ENCODE measurements at regions not wholly inside any gene's neighbourhood (a gene's known extent, or its start where the extent isn't known, plus 50 kb on each side); places are given as distances from the start of the nearest gene placed in this dataset.

- Mint-ChIP-seq H3K27ac (no peak overlapping the region), H3K4me3 (no peak overlapping the region), H3K36me3 (ENCODE audit: insufficient read depth in 1 of 3, low read depth in 3 of 3) (peaks cover 15 to 40% (median 18%) of the 10 kb centered on the region in 3 experiments), H3K4me1 (peaks cover 53 to 60% of the 10 kb centered on the region in 2 experiments), H3K9me3 (peaks cover 26 to 32% of the 10 kb centered on the region in 2 experiments), H3K27me3 (ENCODE audit: low read depth) (no peaks in the 10 kb centered on the region; the same call in 1 of the 2 replicates)
- H3K4me1 ChIP-seq (ENCODE audit: insufficient read depth, low read length), result no peaks in the 10 kb centered on the region; the same call in 1 of the 2 replicates
- no peak overlapping the region for H2AK5ac ChIP-seq (ENCODE audit: insufficient read length, low read length)
- no peak overlapping the region for H3K14ac ChIP-seq (ENCODE audit: insufficient read depth, low read length)
- no peak overlapping the region for H2BK12ac ChIP-seq (ENCODE audit: insufficient read length, low read depth, low read length)
- H4K5ac ChIP-seq (ENCODE audit: insufficient read length, low read depth, low read length), result no peak overlapping the region
- H3K27ac ChIP-seq (ENCODE audit: insufficient read length, low read depth, low read length), result no peak overlapping the region
- no peaks in the 10 kb centered on the region for H3K79me2 ChIP-seq (ENCODE audit: insufficient read depth, low read length)
- no peak overlapping the region for H2BK15ac ChIP-seq (ENCODE audit: low read depth, low read length)
- H3K4ac ChIP-seq (ENCODE audit: low read depth, low read length), result no peak overlapping the region
- TF ChIP-seq CTCF (conservative IDR thresholded peaks at IDR 0.05), result no peak
- peaks cover 1% of the 10 kb centered on the region for H3K9me3 ChIP-seq (ENCODE audit: control insufficient read depth, low read depth, low read length)
- no peak overlapping the region for H4K91ac ChIP-seq (ENCODE audit: insufficient read length, low read depth, low read length)
- H2BK20ac ChIP-seq (ENCODE audit: low read depth, low read length, poor library complexity, severe bottlenecking), result no peak overlapping the region
- no peak overlapping the region for H4K8ac ChIP-seq (replicated peaks; ENCODE audit: insufficient read length, low read depth, low read length)
- no peak overlapping the region for H3K23ac ChIP-seq (ENCODE audit: insufficient read length, low read depth, low read length)
- no peak overlapping the region for H3K9ac ChIP-seq (ENCODE audit: extremely low read depth, insufficient read length, low read length)
- no peak overlapping the region for H3T11ph ChIP-seq (ENCODE audit: low read length)
- H3K18ac ChIP-seq (ENCODE audit: insufficient read length, low read depth, low read length), result no peak overlapping the region
- H3K4me2 ChIP-seq (ENCODE audit: insufficient read depth, insufficient read length, low read length), result no peak overlapping the region
- no peak for DNase-seq
- no peaks in the 10 kb centered on the region for H3K79me1 ChIP-seq (ENCODE audit: insufficient read depth, low read depth, low read length, poor library complexity, severe bottlenecking)
- H3K23me2 ChIP-seq (ENCODE audit: insufficient read length, low read depth, low read length, poor library complexity, severe bottlenecking), result no peaks in the 10 kb centered on the region
- H3K56ac ChIP-seq (ENCODE audit: insufficient read length, low read depth, low read length), result no peak overlapping the region
- H2BK5ac ChIP-seq (ENCODE audit: insufficient read length, low read length), result no peak overlapping the region
- no peaks in the 10 kb centered on the region for H4K20me1 ChIP-seq (ENCODE audit: control insufficient read depth, insufficient read depth, insufficient read length)
- no peak overlapping the region for H2BK120ac ChIP-seq (ENCODE audit: low read depth, low read length, poor library complexity, severe bottlenecking)
- H3K27me3 ChIP-seq (ENCODE audit: insufficient read depth, low read length), result no peaks in the 10 kb centered on the region
- H2AFZ ChIP-seq (ENCODE audit: low read length), result no peak overlapping the region
Measured at GRCh38 chr18:56409736-56410135, 228.7 kb downstream of the TXNL1 start.
